ENCODE measurements at regions not wholly inside any gene's neighbourhood (a gene's known extent, or its start where the extent isn't known, plus 50 kb on each side); places are given as distances from the start of the nearest gene placed in this dataset.

DNA sequence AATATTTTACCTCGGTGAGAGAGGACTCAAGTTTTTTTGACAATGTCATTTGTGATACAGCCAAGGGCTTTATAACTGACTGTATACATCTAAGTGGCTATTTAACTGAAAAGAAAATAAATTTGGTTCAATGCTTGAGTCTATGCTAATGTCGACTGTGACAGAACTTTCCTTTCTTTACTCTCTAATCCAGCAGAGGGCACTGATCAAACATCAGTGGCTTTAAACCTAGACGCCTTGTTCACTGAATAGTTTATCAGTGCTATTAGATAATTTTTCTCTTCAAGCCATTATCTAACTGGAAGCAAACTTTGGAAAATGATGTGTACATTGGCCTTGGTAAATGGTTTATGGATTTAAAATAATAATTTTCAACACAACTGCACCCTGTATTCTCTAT, 285.1 kb downstream of the CHL1 start:
- ChIA-PET CTCF (no interaction called here), POLR2A (no interaction called here)
- no peak overlapping the region for H3K4me3 Mint-ChIP-seq
- no peaks in the 10 kb centered on the region for H3K36me3 Mint-ChIP-seq (ENCODE audit: low read depth)
- H3K9me3 Mint-ChIP-seq = peaks cover 10% of the 10 kb centered on the region
- intact Hi-C loops (cut with micrococcal nuclease) = no loop called here
- no peaks in the 10 kb centered on the region for H3K4me1 Mint-ChIP-seq
- no peak for ATAC-seq (ENCODE audit: low read depth)
- H3K27me3 Mint-ChIP-seq = no peaks in the 10 kb centered on the region
- TF ChIP-seq, protein P1, sequence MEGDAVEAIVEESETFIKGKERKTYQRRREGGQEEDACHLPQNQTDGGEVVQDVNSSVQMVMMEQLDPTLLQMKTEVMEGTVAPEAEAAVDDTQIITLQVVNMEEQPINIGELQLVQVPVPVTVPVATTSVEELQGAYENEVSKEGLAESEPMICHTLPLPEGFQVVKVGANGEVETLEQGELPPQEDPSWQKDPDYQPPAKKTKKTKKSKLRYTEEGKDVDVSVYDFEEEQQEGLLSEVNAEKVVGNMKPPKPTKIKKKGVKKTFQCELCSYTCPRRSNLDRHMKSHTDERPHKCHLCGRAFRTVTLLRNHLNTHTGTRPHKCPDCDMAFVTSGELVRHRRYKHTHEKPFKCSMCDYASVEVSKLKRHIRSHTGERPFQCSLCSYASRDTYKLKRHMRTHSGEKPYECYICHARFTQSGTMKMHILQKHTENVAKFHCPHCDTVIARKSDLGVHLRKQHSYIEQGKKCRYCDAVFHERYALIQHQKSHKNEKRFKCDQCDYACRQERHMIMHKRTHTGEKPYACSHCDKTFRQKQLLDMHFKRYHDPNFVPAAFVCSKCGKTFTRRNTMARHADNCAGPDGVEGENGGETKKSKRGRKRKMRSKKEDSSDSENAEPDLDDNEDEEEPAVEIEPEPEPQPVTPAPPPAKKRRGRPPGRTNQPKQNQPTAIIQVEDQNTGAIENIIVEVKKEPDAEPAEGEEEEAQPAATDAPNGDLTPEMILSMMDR (IDR thresholded peaks at IDR 0.05) = no peak
- H3K27ac Mint-ChIP-seq = no peak overlapping the region
- no peak for DNase-seq

DNA sequence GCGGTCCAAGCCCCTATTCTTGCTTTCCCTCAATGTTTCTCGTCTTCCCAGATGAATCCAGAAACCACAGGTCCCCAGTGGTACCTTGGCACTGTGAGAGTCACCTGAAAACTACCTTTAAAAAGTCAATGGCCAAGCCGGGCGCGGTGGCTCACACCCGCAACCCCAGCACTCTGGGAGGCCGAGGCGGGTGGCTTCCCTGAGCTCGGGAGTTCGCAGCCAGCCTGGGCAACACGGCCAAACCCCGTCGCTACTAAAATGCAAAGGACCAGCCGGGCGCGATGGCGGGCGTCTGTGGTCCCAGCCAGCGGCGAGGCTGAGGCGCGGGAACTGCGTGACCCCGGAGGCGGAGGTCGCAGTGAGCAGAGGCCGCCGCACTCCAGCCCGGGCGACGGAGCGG, 285.9 kb downstream of the CHL1 start:
- POLR2A ChIA-PET = no interaction called here
- Mint-ChIP-seq H3K4me1 (no peaks in the 10 kb centered on the region), H3K9me3 (peaks cover 10% of the 10 kb centered on the region), H3K36me3 (ENCODE audit: low read depth) (no peaks in the 10 kb centered on the region), H3K27ac (no peak overlapping the region), H3K4me3 (no peak overlapping the region), H3K27me3 (no peaks in the 10 kb centered on the region)
- TF ChIP-seq, protein P1 (IDR thresholded peaks at IDR 0.05) = no peak
- ATAC-seq (ENCODE audit: low read depth) = no peak
- intact Hi-C loops (cut with micrococcal nuclease) = no loop called here
- no peak for DNase-seq
- CTCF ChIA-PET = no interaction called here

DNA sequence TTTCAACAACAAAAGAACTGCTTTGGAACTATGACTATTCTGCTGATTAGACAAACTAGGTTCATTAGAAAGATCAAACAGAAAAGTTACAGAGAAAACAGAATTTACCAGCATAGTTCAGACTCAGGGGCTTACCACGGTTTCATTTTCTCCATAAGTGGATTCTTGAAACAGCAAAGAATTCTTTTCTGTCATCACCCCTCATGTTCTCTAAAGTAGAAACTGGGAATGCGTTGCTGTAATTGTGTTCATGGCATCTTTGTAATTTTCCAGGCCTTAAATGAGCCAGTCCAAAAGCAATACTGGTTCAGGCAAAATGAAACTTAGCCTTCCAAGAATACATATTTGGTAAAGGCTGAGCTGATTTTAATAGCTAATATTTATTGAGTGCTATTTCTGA, 287.8 kb downstream of the CHL1 start:
- ATAC-seq (ENCODE audit: low read depth) = no peak
- Mint-ChIP-seq H3K36me3 (ENCODE audit: low read depth) (no peaks in the 10 kb centered on the region), H3K4me3 (no peak overlapping the region), H3K9me3 (no peaks in the 10 kb centered on the region), H3K27me3 (no peaks in the 10 kb centered on the region), H3K4me1 (no peaks in the 10 kb centered on the region), H3K27ac (no peak overlapping the region)
- no peak for DNase-seq
- ChIA-PET POLR2A (no interaction called here), CTCF (no interaction called here)
- intact Hi-C loops (cut with micrococcal nuclease) = no loop called here
- TF ChIP-seq, protein P1 (IDR thresholded peaks at IDR 0.05) = no peak

DNA sequence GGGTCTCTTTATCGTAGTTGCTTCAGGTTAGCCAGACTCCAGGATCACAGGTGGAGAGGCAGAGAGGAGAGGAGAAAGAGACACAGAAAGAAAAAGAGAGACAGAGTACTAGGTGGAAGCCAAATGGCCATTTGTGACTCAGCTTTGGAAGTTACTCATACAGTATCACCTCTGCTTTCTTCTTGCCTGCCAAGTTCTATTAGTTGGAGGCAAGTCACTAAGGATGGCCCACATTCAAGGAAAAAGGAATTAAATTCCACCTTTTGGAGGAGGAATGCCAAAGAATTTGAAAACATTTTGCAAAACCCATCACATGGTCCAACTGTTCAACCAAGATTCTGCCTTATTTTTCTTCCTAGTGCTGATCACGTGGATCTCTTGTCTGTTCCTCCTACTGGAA, 291.1 kb downstream of the CHL1 start:
- CTCF ChIA-PET = no interaction called here
- TF ChIP-seq, protein P1 (IDR thresholded peaks at IDR 0.05) = no peak
- POLR2A ChIA-PET = no interaction called here
- Mint-ChIP-seq H3K9me3 (no peaks in the 10 kb centered on the region), H3K4me1 (peaks cover 7% of the 10 kb centered on the region), H3K27me3 (no peaks in the 10 kb centered on the region), H3K36me3 (ENCODE audit: low read depth) (no peaks in the 10 kb centered on the region), H3K27ac (no peak overlapping the region), H3K4me3 (no peak overlapping the region)
- no peak for DNase-seq
- ATAC-seq (ENCODE audit: low read depth) = no peak
- intact Hi-C loops (cut with micrococcal nuclease) = no loop called here

DNA sequence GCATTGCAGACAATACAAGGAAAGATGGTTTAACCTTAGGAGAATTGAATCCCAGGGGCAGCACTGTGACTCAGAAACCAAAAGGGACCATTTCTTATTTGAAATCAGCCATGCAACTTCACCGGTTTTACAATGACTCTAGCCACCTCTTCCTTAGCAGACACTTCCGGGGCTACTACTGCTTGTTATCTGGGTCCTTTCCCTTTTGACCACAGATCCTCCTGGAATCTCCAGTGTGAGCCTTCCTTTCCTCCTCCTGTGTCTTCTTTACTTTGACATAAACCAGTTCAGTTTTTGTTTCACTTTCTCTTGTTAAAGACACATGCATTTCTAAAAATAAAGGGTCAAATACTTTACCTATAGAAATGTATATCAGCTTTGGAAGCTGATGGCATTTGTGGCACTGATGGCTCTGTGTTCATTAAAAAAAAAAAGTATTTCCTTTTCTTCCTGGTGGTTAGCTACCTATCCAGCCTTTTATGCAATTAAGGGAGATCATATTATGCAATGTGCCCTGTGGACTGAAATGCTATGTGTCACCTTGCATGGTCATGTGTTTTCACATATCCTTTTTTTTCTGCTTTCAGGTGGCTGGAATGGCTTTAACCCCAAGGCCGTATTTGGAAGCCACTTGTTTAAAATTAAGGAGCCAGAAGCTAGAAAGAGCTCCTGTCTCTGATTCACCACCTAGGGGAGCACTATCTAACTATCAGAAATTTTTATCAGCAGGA, 296.2 kb downstream of the CHL1 start:
- ChIA-PET CTCF (no interaction called here), POLR2A (no interaction called here)
- DNase-seq (no peak), ATAC-seq (ENCODE audit: low read depth) (no peak)
- H3K36me3 Mint-ChIP-seq (ENCODE audit: low read depth) = no peaks in the 10 kb centered on the region
- H3K27ac Mint-ChIP-seq = no peak overlapping the region
- H3K9me3 Mint-ChIP-seq = no peaks in the 10 kb centered on the region
- H3K27me3 Mint-ChIP-seq = no peaks in the 10 kb centered on the region
- TF ChIP-seq, protein P1 (IDR thresholded peaks at IDR 0.05) = no peak
- intact Hi-C loops (cut with micrococcal nuclease) = no loop called here
- peak overlapping the region; percentile 70 for H3K4me3 Mint-ChIP-seq
- peaks cover 9% of the 10 kb centered on the region for H3K4me1 Mint-ChIP-seq

All from activated B cell treated with CpG ODN at 0.5 μM for 24 hours (primary cell).